Right lobe of liver (tissue), 6 donors: ENCODE measurements at regions not wholly inside any gene's neighbourhood (a gene's known extent, or its start where the extent isn't known, plus 50 kb on each side); places are given as distances from the start of the nearest gene placed in this dataset.

Source experiments
- ATAC-seq, 4 donors: fragments of 200-7000 bp; cut with Tn5 transposase; one replicate each; pipeline ENCODE4 v1.9.1; 2020; ENCODE audit warnings: mild to moderate bottlenecking in 4 of 4, moderate library complexity in 4 of 4
- DNase-seq, 3 donors: peaks; one replicate each; pipeline ENCODE4 v3.0.0-alpha.2; 2020
- H3K27ac ChIP-seq, 3 donors: fragments of 200-600 bp; one replicate each; pipeline ENCODE4 v1.8.0; 2022
- H3K27me3 ChIP-seq, 2 donors: fragments of 200-600 bp; one replicate each; pipeline ENCODE4 v1.8.0; 2022
- H3K36me3 ChIP-seq, 4 donors: fragments of 200-600 bp; sonication (generic) in 1 of 4; one replicate each; pipeline versions ENCODE4 v1.5.1 to v1.8.0; 2017 to 2022; ENCODE audit warnings: control low read depth in 1 of 4
- H3K4me1 ChIP-seq, 4 donors: fragments of 200-600 bp; sonication (generic) in 1 of 4; one replicate each; pipeline versions ENCODE4 v1.5.1 to v1.8.0; 2017 to 2022; ENCODE audit warnings: control low read depth in 1 of 4
- H3K4me3 ChIP-seq, 3 donors: fragments of 200-600 bp; one replicate each; pipeline ENCODE4 v1.8.0; 2022
- H3K9me3 ChIP-seq, 4 donors: fragments of 200-600 bp; sonication (generic) in 1 of 4; one replicate each; pipeline versions ENCODE4 v1.5.1 to v1.8.0; 2017 to 2022; ENCODE audit warnings: control low read depth in 1 of 4
- POLR2A ChIP-seq: fragments of 450-650 bp; IDR thresholded peaks from one replicate; pipeline ENCODE4 v1.6.1; 2017; ENCODE audit warnings: antibody characterized with exemption, mild to moderate bottlenecking
- WGBS: methylation state at CpG from one replicate; pipeline ENCODE4 v1.1.6; 2018; ENCODE audit warnings: low coverage, low lambda C conversion rate; ENCODE audit not compliant: insufficient coverage; ENCODE audit errors: missing lambda C conversion rate; 5-methylcytosine and 5-hydroxymethylcytosine counted together
- intact Hi-C, 2 donors: fragments of 100-400 bp; cut with DNase I; formaldehyde crosslinking; loops; one replicate each; pipeline versions ENCODE4 v1.11.2 to v1.14.1; 2022
- TF ChIP-seq, protein P1 (sequence below), 4 donors: fragments of 200-600 bp in 3 of 4; fragments of 450-650 bp in 1 of 4; IDR thresholded peaks; one replicate each; pipeline versions ENCODE4 v1.5.1 to v1.8.0; 2016 to 2022; ENCODE audit warnings: antibody characterized with exemption in 4 of 4, mild to moderate bottlenecking in 2 of 4
- donor health status: DM: no; HTN: yes; CAD: no.
- donor health status: DM: no; HTN: no; CAD: no.
- donor health status: DM: no; HTN: no; CAD: no.
- donor health status: DM: no; HTN: yes; CAD: no.
- donor health status: DM: no; HTN: yes; CAD: no.

DNA sequence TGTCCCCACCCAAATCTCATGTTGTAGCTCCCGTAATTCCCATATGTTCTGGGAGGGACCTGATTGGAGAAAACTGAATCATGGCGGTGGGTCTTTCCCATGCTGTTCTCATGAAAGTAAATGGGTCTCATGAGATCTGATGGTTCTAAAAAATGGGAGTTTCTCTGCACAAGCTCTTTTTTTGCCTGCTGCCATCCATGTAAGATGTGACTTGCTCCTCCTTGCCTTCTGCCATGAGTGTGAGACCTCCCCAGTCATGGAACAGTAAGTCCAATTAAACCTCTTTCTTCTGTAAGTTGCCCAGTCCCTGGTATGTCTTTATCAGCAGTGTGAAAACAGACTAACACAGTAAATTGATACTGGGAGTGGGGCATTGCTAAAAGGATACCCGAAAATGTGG lies 1218.4 kb upstream of the CITED2 start:
- Histone ChIP-seq H3K4me1 (no peaks in the 10 kb centered on the region), H3K27ac (no peak overlapping the region), H3K4me3 (no peak overlapping the region), H3K9me3 (no peaks in the 10 kb centered on the region), H3K27me3 (no peaks in the 10 kb centered on the region), H3K36me3 (no peaks in the 10 kb centered on the region)
- WGBS = 86% methylated on average over 3 of the region's 3 CpGs
- intact Hi-C loops = no loop called here
- TF ChIP-seq, protein P1, sequence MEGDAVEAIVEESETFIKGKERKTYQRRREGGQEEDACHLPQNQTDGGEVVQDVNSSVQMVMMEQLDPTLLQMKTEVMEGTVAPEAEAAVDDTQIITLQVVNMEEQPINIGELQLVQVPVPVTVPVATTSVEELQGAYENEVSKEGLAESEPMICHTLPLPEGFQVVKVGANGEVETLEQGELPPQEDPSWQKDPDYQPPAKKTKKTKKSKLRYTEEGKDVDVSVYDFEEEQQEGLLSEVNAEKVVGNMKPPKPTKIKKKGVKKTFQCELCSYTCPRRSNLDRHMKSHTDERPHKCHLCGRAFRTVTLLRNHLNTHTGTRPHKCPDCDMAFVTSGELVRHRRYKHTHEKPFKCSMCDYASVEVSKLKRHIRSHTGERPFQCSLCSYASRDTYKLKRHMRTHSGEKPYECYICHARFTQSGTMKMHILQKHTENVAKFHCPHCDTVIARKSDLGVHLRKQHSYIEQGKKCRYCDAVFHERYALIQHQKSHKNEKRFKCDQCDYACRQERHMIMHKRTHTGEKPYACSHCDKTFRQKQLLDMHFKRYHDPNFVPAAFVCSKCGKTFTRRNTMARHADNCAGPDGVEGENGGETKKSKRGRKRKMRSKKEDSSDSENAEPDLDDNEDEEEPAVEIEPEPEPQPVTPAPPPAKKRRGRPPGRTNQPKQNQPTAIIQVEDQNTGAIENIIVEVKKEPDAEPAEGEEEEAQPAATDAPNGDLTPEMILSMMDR (IDR thresholded peaks at IDR 0.05) = no peak
- TF ChIP-seq POLR2A = no peak
- no peak for ATAC-seq
- no peak for DNase-seq

DNA sequence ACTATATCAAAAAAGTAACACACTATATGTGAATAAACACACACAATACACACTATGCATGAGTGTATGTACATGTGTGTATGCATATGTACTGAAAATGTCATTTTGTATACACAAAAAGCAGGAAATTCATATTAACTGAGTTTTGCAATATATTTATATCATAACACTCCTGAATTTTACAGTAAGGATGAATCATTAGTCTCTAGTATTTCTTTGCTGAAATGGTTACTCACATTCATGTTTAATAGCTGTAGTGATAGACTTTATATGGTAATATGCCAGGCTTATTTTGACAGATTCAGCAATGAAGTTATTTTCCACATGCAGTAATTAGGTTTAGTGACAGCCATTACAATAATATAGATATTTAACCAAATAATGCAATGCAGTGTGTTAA lies 1216.2 kb upstream of the CITED2 start:
- DNase-seq (no peak), ATAC-seq (no peak)
- Histone ChIP-seq H3K27me3 (no peaks in the 10 kb centered on the region), H3K36me3 (no peaks in the 10 kb centered on the region), H3K9me3 (no peaks in the 10 kb centered on the region), H3K4me1 (no peaks in the 10 kb centered on the region), H3K4me3 (no peak overlapping the region), H3K27ac (no peak overlapping the region)
- TF ChIP-seq, protein P1 (IDR thresholded peaks at IDR 0.05) = no peak
- no peak for TF ChIP-seq POLR2A
- intact Hi-C loops = no loop called here

DNA sequence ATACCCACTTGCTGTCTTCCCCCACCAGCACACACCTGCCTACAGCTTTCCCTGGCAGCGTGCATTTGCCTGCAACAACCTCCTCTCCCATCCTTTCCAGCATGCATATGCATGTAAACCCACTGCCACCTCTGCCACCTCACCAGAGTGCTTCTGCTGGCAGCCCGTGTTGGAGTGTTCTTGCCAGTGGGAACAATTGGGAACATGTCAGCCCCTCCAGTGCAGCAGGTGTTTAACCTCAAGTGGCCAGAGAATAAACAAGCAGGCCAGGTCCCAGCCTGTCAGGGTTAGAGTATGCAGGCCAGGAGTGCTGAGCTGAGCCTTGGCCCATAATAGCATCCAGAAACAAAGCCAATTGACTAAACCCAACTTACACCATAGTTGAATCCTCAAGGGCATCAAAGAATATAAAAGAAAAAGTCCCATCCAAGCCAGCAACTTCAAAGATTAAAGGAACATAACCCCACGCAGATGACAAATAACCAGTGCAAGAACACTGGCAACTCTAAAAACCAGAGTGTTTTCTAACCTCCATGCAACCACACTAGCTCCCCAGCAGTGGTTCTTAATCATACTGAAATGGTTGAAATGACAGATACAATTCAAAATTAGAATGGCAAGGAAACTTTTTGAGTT lies 1212.1 kb upstream of the CITED2 start:
- no peak for ATAC-seq

DNA sequence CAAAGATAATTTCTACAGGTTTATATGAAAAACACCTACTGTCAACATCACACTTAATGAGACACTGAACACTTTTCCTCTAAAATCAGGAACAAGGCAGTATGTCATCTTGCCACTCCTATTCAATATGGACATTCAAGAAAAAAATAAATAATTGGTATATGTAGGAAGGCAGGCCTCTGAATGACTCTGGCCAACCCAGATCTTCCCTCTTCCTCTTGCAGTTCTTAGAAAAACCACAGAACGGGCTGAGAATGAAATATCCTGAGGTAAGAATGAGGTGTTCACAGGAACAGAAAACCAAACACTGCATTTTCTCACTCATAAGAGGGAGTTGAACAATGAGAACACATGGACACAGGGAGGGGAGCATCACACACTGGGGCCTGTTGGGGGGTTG lies 1207.2 kb upstream of the CITED2 start:
- Histone ChIP-seq H3K27me3 (no peaks in the 10 kb centered on the region), H3K9me3 (no peaks in the 10 kb centered on the region), H3K27ac (no peak overlapping the region), H3K4me3 (no peak overlapping the region), H3K36me3 (no peaks in the 10 kb centered on the region), H3K4me1 (no peaks in the 10 kb centered on the region)
- ATAC-seq (no peak), DNase-seq (no peak)
- TF ChIP-seq, protein P1 (IDR thresholded peaks at IDR 0.05) = no peak
- no peak for TF ChIP-seq POLR2A
- WGBS = 58% methylated on average over 1 of the region's 1 CpG
- intact Hi-C loops = no loop called here

More for the DNA sequence above, 1212.1 kb upstream of the CITED2 start:
- no peak for TF ChIP-seq POLR2A
- TF ChIP-seq, protein P1 (IDR thresholded peaks at IDR 0.05) = no peak
- no peaks in the 10 kb centered on the region for H3K27me3 ChIP-seq
- WGBS = 76% methylated on average over 3 of the region's 3 CpGs
- no peak overlapping the region for H3K4me3 ChIP-seq
- H3K4me1 ChIP-seq = no peaks in the 10 kb centered on the region
- no peak for DNase-seq
- intact Hi-C loops = no loop called here
- H3K9me3 ChIP-seq = no peaks in the 10 kb centered on the region
- no peak overlapping the region for H3K27ac ChIP-seq
- no peaks in the 10 kb centered on the region for H3K36me3 ChIP-seq

DNA sequence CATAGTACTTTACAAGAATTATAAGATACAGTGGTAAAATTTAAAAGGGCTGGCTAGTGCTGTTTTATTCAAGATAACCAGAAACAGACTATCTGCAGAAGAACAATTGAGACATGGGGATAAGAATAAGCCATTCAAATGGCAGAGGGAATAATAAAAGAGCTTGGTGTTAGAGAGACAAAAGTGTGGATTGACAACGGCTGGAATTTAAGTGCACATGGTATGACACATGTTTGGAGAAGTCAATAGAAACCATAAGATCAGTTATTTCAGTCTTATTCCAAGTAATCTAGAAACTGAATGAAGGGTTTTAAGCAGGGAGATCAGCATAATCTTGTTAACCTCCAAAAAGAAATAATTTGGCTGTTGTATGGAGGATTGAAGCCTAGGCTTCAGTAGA lies 1205.5 kb upstream of the CITED2 start:
- no peak for ATAC-seq
- DNase-seq = no peak
- H3K27me3 ChIP-seq = no peaks in the 10 kb centered on the region
- H3K4me1 ChIP-seq = no peaks in the 10 kb centered on the region
- no peak overlapping the region for H3K4me3 ChIP-seq
- H3K9me3 ChIP-seq = no peaks in the 10 kb centered on the region
- no peaks in the 10 kb centered on the region for H3K36me3 ChIP-seq
- intact Hi-C loops = no loop called here
- no peak overlapping the region for H3K27ac ChIP-seq
- 75% methylated on average over 1 of the region's 1 CpG for WGBS
- no peak for TF ChIP-seq POLR2A
- TF ChIP-seq, protein P1 (IDR thresholded peaks at IDR 0.05) = no peak
